HG02970 (cell line): ENCODE measurements at regions not wholly inside any gene's neighbourhood (a gene's known extent, or its start where the extent isn't known, plus 50 kb on each side); places are given as distances from the start of the nearest gene placed in this dataset.

Experiments used
- ATAC-seq: cut with Tn5 transposase; IDR thresholded peaks from one replicate; pipeline ENCODE4 v1.9.1; 2021; ENCODE audit warnings: mild to moderate bottlenecking, moderate library complexity, moderate number of reproducible peaks; ENCODE audit not compliant: unreplicated experiment, low FRiP score

GRCh38 chr13:85321734-85322133 lies 477.5 kb downstream of the SLITRK6 start:
- ATAC-seq: no peak

- ATAC-seq: no peak
Observed at GRCh38 chr13:85317781-85318180, 481.4 kb downstream of the SLITRK6 start.

- ATAC-seq: no peak
Observed at GRCh38 chr13:85316506-85317025, 482.7 kb downstream of the SLITRK6 start.

- ATAC-seq: no peak
Observed at GRCh38 chr13:85314686-85315085, 484.5 kb downstream of the SLITRK6 start.

- no peak for ATAC-seq
Observed at GRCh38 chr13:85313761-85314503, 485.3 kb downstream of the SLITRK6 start.

- ATAC-seq: no peak
Observed at GRCh38 chr13:85312071-85312470, 487.1 kb downstream of the SLITRK6 start.

GRCh38 chr13:85303630-85304029 lies 495.6 kb downstream of the SLITRK6 start:
- ATAC-seq: no peak

GRCh38 chr13:85298387-85298924 lies 500.8 kb downstream of the SLITRK6 start:
- ATAC-seq: no peak

- no peak for ATAC-seq
Observed at GRCh38 chr13:85288698-85289097, 510.5 kb downstream of the SLITRK6 start.

GRCh38 chr13:85287528-85287927 lies 511.7 kb downstream of the SLITRK6 start:
- no peak for ATAC-seq

GRCh38 chr13:85286081-85286480 lies 513.1 kb downstream of the SLITRK6 start:
- no peak for ATAC-seq

GRCh38 chr13:85284349-85284748 lies 514.9 kb downstream of the SLITRK6 start:
- ATAC-seq: no peak

- ATAC-seq: no peak
Observed at GRCh38 chr13:85283408-85283807, 515.8 kb downstream of the SLITRK6 start.

- ATAC-seq: no peak
Observed at GRCh38 chr13:85282876-85283275, 516.3 kb downstream of the SLITRK6 start.

- no peak for ATAC-seq
Observed at GRCh38 chr13:85278851-85279250, 520.4 kb downstream of the SLITRK6 start.

GRCh38 chr13:85277748-85278147 lies 521.5 kb downstream of the SLITRK6 start:
- no peak for ATAC-seq

- ATAC-seq: no peak
Observed at GRCh38 chr13:85266771-85267170, 532.4 kb downstream of the SLITRK6 start.

GRCh38 chr13:85266331-85266730 lies 532.9 kb downstream of the SLITRK6 start:
- no peak for ATAC-seq

- ATAC-seq: no peak
Observed at GRCh38 chr13:85265296-85265695, 533.9 kb downstream of the SLITRK6 start.

- no peak for ATAC-seq
Observed at GRCh38 chr13:85262499-85262898, 536.7 kb downstream of the SLITRK6 start.

- no peak for ATAC-seq
Observed at GRCh38 chr13:85261757-85262346, 537.4 kb downstream of the SLITRK6 start.

GRCh38 chr13:85260896-85261295 lies 538.3 kb downstream of the SLITRK6 start:
- ATAC-seq: no peak
